ENCODE measurements at regions not wholly inside any gene's neighbourhood (a gene's known extent, or its start where the extent isn't known, plus 50 kb on each side); places are given as distances from the start of the nearest gene placed in this dataset.

DNA sequence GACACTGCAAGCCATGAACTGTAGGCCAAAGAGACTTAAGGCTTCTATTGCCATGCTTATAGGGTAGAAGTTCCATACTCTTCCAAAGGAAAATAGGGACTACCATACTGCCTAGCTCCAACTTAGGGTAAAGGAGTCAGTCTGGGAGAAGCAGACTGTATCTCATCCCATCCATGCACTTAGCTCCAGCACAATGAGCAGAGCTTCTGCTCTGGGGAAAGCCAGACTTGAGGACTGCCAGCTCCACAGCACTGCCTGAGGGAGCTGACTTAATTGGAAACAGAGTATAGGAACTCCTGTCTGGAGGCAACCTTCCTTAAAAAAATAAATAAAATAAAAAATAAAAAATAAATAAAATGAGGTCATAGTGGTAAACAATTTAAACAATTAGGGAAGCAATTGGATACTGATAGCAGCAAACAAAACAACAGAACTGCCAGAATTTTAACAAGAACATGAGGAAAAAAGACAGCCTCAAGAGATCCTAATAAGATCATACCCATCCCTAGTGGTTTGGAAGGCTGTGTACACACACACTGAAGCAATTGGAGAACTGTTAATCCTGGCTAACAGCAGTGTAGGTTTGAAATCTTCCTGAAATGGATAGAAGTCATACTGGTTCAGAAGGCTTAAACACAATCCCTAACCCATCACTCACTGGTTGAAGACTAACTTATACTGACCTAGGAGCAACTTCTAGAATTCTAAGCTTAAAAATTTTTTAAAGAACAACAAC is 550.1 kb downstream of the TBC1D4 start:
- POLR2A ChIA-PET: no interaction called here
- CTCF ChIA-PET: interaction anchor here (1.0 to 1.7 kb wide), 3 partner anchors 9 to 11 kb away, joined by 3 to 5 read pairs (median 3); no protein-coding TSS in a partner anchor
- no peak for DNase-seq (ENCODE audit: extremely low spot score)
- TF ChIP-seq, protein P1, sequence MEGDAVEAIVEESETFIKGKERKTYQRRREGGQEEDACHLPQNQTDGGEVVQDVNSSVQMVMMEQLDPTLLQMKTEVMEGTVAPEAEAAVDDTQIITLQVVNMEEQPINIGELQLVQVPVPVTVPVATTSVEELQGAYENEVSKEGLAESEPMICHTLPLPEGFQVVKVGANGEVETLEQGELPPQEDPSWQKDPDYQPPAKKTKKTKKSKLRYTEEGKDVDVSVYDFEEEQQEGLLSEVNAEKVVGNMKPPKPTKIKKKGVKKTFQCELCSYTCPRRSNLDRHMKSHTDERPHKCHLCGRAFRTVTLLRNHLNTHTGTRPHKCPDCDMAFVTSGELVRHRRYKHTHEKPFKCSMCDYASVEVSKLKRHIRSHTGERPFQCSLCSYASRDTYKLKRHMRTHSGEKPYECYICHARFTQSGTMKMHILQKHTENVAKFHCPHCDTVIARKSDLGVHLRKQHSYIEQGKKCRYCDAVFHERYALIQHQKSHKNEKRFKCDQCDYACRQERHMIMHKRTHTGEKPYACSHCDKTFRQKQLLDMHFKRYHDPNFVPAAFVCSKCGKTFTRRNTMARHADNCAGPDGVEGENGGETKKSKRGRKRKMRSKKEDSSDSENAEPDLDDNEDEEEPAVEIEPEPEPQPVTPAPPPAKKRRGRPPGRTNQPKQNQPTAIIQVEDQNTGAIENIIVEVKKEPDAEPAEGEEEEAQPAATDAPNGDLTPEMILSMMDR (IDR thresholded peaks at IDR 0.05; ENCODE audit: control extremely low read depth, extremely low read depth, low read depth, missing control alignments): no peak

DNA sequence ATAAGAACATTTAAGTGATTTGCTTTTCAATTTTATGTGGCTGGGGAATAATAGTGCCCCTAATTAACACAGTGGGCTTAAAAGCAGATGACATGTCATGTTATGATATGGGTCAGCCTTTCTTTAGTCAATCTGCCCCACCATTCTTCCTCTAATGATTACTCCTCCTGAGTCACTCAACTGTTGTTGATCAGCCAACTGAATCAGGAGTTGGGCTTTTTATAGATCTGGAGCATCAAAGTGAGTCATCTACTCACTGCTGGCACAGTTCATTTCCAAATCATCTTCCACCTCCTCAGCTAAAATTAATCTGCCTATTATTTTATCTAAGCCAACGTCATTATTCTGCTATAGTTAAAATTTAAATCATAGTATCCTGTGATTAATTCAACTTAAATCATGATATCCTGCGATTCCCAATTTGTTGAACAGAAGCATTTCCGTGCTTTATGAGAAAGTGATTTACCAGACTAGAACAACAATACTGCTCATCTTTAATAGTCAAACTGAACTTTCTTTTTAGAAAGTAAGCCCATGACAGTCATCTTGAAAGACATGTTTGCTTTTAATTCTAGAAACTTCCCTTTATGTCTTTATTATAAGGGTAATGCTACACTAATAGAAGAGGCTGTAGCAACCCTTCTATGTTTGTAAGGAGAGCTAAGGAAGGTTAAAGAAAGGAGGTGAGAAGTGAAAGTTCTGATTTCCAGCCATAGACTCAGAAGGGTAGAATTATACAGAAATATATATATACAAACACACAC is 551.4 kb downstream of the TBC1D4 start:
- TF ChIP-seq, protein P1 (IDR thresholded peaks at IDR 0.05; ENCODE audit: control extremely low read depth, extremely low read depth, low read depth, missing control alignments): no peak
- CTCF ChIA-PET: interaction anchor here (1.3 to 1.7 kb wide), 2 partner anchors 9 to 12 kb away, joined by 3 to 5 read pairs; no protein-coding TSS in a partner anchor
- no peak for DNase-seq (ENCODE audit: extremely low spot score)
- POLR2A ChIA-PET: interaction anchor here (0.6 kb wide), 1 partner anchor 1080 kb away, joined by 6 read pairs; no protein-coding TSS in a partner anchor

DNA sequence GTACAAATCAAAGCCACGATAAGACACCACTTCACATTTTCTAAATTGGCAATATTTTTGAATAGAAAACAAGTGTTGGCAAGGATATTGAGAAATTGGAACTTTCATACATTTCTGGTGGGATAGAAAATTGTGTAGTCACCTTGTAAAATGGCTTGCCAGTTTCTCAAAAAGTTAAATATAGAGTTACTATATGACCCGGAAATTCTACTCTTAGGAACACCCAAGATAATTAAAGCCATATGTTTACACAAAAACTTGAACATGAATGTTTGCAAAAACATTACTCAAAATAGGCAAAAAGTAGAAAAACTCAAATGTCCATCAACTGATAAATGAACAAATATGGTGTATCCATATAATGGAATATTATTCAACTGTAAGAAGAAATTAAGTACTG is 552.5 kb downstream of the TBC1D4 start:
- no peak for DNase-seq (ENCODE audit: extremely low spot score)
- ChIA-PET CTCF (no interaction called here), POLR2A (no interaction called here)
- TF ChIP-seq, protein P1 (IDR thresholded peaks at IDR 0.05; ENCODE audit: control extremely low read depth, extremely low read depth, low read depth, missing control alignments): no peak

GRCh38 chr13:74927823-74928222 is 554.1 kb downstream of the TBC1D4 start:
- TF ChIP-seq, protein P1 (IDR thresholded peaks at IDR 0.05; ENCODE audit: control extremely low read depth, extremely low read depth, low read depth, missing control alignments): no peak
- ChIA-PET CTCF (no interaction called here), POLR2A (no interaction called here)
- DNase-seq (ENCODE audit: extremely low spot score): no peak

DNA sequence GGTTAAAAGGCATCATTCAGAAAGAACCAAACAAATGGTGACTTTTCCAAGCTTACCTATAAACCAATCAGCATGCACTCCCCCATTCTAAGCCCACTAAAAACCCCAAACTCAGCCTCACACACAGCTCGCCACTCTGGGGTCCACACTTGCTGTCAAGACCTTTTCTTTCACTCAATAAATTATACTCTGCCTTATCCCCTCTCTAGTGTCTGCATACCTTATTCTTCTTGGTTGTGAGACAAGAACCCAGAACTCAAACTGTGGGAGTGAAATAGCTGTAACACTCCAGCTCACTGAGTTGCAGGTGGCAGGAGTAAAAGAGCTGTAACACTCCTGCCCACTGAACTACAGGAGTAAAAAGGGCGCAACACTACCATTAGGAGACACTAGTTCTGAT is 559.0 kb downstream of the TBC1D4 start:
- ChIA-PET POLR2A (no interaction called here), CTCF (interaction anchor here (1.8 kb wide), 1 partner anchor 8 kb away, joined by 4 read pairs; no protein-coding TSS in a partner anchor)
- DNase-seq (ENCODE audit: extremely low spot score): no peak
- TF ChIP-seq, protein P1 (IDR thresholded peaks at IDR 0.05; ENCODE audit: control extremely low read depth, extremely low read depth, low read depth, missing control alignments): no peak

DNA sequence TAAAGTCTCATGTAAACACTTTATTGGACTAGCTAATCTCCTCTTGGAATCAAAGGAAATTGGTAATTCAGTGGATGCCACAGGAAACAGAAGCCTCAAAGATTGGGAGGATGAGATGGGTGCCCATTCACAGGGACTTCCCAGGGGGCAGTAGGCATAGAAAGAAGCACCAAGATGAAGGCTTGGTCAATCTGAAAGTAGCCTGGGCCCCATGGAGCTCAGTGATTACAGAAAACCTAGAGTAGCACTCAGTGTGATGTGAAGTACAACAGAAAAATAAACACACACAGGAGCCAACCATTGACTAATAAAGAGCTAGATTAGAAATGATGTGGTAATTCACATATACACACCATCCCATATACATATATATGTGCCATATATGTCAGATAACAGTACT is 560.6 kb downstream of the TBC1D4 start:
- no peak for DNase-seq (ENCODE audit: extremely low spot score)
- TF ChIP-seq, protein P1 (IDR thresholded peaks at IDR 0.05; ENCODE audit: control extremely low read depth, extremely low read depth, low read depth, missing control alignments): no peak
- CTCF ChIA-PET: interaction anchor here (1.0 to 1.7 kb wide), 5 partner anchors 8 to 14 kb away, joined by 3 to 4 read pairs (median 3); no protein-coding TSS in a partner anchor
- POLR2A ChIA-PET: no interaction called here

All from GM10248 (cell line).